ENCODE measurements at regions not wholly inside any gene's neighbourhood (a gene's known extent, or its start where the extent isn't known, plus 50 kb on each side); places are given as distances from the start of the nearest gene placed in this dataset.
"Not testable (repeated sequence)": the region's sequence is repeated elsewhere in the genome, so short reads cannot be mapped to it uniquely, and the experiment has no call there.

GRCh38 chr5:93213111-93213794 is 367.8 kb downstream of the NR2F1-AS1 start:
- not testable (repeated sequence) for DNase-seq

DNA sequence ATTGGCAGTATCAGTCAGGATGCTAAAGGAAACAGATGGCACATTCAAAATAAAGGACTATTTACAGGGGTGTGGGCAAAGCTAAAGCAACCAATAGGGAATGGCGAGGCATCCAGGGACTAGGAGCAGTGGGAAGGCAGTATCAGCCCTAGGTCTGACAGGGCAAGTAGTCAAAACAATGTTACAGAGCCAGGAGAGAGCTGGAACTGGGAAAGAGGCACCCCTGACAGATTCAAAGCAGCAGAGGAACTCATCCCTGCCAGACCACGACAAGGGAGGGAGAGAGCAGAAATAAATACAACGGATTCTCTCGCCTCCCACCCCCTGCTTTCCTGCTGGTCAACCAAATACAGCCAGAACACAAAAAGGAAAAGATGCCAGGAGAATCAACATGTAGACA is 371.5 kb downstream of the NR2F1-AS1 start:
- DNase-seq = no peak

- DNase-seq = no peak
Observed at GRCh38 chr5:93208141-93208751, 372.8 kb downstream of the NR2F1-AS1 start.

DNA sequence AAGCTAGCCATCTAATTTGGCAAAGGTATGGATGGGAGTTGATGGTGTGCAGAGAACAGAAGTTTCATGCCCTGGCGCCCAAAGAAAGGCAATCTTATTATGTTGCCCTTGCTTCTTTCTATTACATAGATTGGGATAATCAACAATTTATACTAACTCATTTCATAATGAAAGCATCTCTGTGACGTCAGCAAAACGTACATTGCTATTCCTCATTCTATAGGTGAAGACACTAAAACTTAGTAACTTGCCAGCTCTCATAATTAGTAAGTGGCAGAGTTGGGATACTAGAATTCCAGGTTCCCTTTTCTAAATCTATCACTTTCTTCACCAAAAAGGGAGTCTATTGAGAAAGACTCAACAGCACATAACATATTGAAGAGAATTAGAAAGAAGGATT is 374.8 kb downstream of the NR2F1-AS1 start:
- no peak for DNase-seq

GRCh38 chr5:93201061-93201460 is 380.0 kb downstream of the NR2F1-AS1 start:
- DNase-seq = no peak

DNA sequence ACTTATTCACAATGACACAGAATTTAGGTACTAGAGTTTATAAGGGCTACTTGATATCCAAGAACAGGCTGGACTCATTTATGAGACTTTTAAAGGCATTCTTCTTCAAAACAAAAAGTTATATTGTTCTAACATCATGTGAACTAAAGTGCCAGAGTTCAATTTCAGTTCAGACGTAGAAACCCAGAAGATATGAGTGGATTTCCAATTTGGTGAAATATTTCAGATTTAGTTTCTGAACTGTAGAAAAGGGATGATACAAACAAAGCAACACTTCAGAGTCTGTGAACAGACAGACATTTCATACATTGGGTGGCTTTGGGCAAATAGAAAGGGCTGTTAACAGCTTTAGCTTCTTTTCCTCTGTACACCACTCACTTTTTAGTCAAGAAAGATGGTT is 384.0 kb downstream of the NR2F1-AS1 start:
- DNase-seq = no peak

DNA sequence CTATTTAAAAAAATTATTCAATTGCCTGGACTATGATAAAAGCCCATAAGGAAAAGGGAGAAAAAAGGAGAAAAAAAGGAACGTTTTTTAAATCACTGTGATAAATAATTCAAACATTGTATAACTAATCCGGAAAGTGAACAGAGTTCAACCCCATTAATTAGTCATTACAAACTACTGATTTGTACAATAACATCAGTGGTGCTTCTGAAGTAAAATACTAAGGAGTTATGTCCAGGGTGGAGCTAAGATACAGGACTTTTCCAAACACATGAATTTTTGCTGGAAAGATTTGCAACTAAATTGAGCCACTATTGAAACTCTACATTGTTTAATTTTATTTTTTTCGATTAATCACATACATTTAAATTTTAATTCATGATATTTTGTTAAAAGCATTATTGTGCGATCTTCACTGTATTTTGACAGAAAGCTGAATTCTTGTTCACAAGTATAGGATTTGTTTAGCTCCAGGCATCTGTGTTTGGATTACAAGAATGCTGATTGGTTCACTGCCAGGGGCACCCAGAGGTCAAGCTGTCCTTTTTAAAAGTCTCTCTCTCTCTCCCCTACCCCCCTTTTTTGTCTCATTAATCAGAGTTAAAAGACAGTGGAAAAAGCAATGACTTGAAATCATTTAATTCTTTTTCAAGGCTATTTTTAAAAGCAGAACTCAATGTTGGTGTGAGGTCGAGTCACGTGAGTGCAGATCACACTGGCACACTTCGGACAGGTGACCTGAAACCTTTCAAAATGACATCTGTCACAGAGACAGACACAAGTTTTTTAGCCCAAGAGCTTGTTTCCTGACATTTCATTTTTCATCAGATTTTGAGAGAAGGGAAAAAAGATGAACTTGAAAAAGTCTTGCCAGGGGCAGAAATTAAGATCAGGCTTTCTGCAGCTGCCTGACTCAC is 387.3 kb downstream of the NR2F1-AS1 start:
- DNase-seq = peak; percentile 85

- DNase-seq = no peak
Observed at GRCh38 chr5:93192683-93193082, 388.3 kb downstream of the NR2F1-AS1 start.

DNA sequence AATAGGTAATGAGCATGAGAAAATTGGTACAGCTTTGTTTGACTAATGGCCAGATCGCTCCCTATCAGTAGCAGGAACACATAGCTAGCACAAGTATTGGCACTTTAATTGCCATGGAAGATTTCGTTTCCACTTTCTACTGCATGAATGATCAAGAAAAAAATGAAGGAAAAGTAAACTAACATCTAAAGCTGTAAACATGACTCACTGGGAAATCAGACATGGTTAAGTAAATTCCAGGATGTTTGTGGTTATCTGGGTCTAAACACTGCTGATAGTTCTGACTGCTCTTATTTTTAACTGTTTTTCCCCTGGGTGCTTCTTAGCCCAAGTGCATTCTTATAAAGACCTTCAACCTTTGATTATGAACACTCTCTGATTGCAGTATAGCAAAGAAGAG is 388.9 kb downstream of the NR2F1-AS1 start:
- peak; percentile 84 for DNase-seq

GRCh38 chr5:93191035-93191817 is 389.8 kb downstream of the NR2F1-AS1 start:
- DNase-seq = peak; percentile 93

DNA sequence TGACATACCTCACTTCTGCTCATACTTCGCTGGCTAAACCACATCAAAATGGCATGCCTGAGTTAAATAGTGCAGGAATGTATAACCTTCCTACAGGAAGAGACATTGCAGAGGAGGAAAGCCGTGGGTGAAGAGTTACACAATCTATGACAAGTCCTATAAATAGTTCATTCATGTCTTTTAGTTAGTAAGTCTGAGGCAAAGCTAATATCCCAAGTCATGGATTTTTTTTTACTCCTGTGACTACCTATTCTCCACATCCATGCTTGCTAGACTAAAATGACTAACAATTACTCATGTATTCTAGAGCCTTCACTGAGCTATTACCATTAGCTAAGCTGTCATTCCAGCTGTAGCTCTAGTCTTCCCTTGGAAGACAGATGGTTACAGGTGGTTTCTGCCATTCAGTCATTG is 391.3 kb downstream of the NR2F1-AS1 start:
- DNase-seq = peak; percentile 40

DNA sequence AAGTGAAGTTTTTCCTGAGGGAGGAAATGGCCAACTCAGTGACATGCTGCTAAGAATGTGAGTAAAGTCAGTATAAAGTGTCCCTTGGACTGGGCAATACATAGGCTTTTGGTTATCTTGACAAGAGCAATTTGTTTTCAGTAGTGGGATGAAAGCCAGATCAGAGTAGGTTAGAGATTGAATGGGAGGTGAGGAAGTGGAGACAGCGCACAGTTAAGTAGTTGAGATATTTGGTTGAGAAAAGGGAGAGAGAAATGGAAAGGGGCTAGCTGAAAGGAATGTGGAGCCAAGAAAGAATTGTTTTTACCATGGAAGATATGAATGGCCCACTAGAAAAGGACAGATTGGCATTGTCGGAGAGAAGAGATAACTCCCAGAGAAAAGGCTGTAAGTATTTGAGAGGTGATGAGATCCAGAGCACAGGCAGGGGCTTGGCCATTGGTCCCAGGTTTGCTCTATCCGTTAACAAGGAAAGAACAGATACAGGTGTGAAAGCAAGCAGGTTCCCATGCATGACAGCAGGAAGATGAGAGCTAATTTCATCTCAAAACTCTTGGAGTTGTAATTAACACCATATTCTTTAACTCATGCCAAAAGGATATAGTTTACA is 392.0 kb downstream of the NR2F1-AS1 start:
- DNase-seq = no peak

DNA sequence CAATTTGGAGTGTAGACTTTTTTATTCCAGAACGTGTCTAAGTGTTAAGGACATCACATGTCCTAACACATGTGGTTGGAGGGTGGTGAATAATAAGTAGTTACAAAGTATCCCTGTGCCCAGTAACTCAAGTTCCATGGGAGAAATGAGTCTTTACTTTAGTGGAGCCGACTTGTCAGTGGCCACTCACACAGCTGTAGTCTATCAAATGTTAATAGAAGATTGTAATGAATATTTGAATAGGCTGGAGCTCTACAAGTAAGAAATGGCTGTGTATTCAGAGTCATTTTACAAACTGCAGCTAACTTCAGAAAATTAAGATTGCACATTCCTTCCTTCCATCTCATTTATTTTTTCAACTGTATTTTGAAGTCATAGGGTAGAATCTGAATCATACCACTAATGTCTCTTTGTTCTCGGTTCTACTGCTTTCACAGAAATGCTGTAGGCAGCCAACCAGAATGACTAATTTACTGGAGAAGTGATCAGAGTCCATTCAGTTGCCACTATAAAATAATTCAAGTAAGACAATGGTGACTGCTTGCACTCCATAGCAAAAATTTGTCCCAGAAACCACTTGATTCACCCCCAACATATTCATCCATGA is 394.8 kb downstream of the NR2F1-AS1 start:
- peak; percentile 28 for DNase-seq

GRCh38 chr5:93184041-93184440 is 397.0 kb downstream of the NR2F1-AS1 start:
- no peak for DNase-seq

GRCh38 chr5:93179466-93179865 is 401.6 kb downstream of the NR2F1-AS1 start:
- no peak for DNase-seq

- no peak for DNase-seq
Observed at GRCh38 chr5:93174930-93175329, 406.1 kb downstream of the NR2F1-AS1 start.

DNA sequence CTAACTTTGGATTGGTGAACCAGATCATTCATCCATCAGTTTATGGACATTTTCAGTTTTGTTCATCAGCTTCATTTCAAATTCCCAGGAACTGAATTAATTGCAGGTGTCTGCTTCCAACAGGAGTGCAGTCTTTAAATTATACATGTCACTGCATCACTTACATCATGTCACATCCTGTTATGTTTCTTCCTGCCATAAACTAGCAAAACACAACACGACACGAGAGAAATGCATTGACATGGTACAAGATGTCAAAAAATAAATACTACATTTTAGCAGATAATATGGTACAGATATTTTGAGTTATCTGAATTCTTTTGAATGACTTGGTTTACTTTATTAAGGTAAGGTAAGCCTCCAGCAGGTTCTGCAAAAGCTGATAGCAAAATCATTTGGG is 415.5 kb downstream of the NR2F1-AS1 start:
- DNase-seq = peak; percentile 33

- DNase-seq = peak; percentile 20
Observed at GRCh38 chr5:93164690-93165089, 416.3 kb downstream of the NR2F1-AS1 start.

- peak; percentile 24 for DNase-seq
Observed at GRCh38 chr5:93163010-93163663, 417.9 kb downstream of the NR2F1-AS1 start.

GRCh38 chr5:93161661-93162654 is 419.1 kb downstream of the NR2F1-AS1 start:
- peak; percentile 55 for DNase-seq

All from eye (tissue), 1 donor.